ENCODE measurements at regions not wholly inside any gene's neighbourhood (a gene's known extent, or its start where the extent isn't known, plus 50 kb on each side); places are given as distances from the start of the nearest gene placed in this dataset.

DNA sequence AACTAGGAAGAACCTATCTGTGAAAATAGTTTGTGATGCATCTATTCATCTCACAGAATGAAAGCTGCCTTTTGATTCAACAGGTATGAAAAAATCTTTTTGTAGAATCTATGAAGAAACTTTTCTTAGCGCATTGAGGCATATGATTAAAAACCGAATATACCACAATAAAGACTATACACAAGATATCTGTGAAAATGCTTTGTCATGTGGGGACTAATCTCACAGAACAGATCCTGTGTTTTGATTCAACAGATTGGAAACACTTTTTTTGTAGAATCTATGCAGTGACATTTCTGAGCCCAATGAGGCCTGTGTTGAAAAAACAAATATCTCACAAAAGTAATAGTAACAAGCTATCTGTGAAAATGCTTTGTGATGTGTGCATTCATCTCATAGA lies 2247.5 kb downstream of the TP53TG3F start:
- FAIRE-seq = no peak
- no peak for DNase-seq (ENCODE audit: low spot score in 2 of 2)

- no peak for FAIRE-seq
Observed at GRCh38 chr16:35711435-35711834, 2252.0 kb downstream of the TP53TG3F start.

GRCh38 chr16:35711958-35712357 lies 2252.5 kb downstream of the TP53TG3F start:
- no peak for DNase-seq (ENCODE audit: low spot score in 2 of 2)
- no peak for FAIRE-seq

More at GRCh38 chr16:35711435-35711834, 2252.0 kb downstream of the TP53TG3F start:
- DNase-seq (ENCODE audit: low spot score in 2 of 2) = no peak

DNA sequence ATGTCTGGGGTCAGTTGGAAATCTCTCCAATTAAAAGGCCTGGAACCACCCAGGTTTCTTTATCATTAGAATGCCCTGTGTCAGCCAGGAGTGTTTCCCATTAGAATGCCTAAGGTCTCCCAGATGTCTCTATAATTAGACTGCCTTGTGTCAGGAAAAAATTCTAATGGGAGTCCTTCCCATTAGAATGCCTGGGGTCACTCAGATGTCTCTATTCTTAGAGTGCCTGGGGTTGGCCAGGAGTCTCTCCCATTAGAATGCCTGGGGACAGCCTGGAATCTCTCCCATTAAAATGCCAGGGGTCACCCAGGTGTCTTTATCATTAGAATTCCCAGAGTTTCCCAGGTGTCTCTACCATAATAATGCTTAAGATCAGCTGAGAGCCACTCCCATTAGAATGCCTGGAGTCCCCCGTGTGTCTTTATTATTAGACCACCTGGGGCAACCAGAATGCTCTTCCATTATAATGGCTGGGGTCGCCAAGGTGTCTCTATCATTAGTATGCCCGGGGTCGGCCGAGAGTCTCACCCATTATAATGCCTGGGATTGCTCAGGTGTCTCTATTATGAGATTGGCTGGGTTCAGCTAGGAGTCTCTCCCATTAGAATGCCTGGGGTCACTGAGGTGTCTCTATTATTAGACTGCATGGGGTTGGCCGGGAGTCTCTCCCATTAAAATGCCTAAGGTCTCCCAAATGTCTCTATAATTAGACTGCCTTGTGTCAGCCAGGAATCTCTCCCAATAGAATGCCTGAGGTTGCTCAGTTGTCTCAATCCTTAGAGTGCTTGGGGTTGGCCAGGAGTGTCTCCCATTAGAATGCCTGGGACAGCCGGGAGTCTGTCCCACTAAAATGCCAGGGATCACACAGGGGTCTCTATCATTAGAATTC lies 2254.6 kb downstream of the TP53TG3F start:
- no peak for FAIRE-seq

DNA sequence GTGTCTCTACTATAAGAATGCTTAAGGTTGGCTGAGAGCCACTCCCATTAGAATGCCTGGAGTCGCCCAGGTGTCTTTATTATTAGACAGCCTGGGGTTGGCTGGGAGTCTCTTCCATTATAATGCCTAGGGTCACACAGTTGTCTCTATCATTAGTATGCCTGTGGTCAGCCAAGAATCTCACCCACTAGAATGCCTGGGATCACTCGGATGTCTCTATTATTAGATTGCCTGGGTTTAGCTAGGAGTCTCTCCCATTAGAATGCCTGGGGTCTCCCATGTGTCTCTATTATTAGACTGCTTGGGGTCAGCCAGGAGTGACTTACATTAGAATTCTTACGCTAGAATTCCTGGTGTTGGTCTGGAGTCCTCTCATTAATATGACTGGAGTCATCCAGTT lies 2255.3 kb downstream of the TP53TG3F start:
- DNase-seq (ENCODE audit: low spot score in 2 of 2) (no peak), FAIRE-seq (no peak)

More for the DNA sequence above, 2254.6 kb downstream of the TP53TG3F start:
- DNase-seq (ENCODE audit: low spot score in 2 of 2) = no peak

DNA sequence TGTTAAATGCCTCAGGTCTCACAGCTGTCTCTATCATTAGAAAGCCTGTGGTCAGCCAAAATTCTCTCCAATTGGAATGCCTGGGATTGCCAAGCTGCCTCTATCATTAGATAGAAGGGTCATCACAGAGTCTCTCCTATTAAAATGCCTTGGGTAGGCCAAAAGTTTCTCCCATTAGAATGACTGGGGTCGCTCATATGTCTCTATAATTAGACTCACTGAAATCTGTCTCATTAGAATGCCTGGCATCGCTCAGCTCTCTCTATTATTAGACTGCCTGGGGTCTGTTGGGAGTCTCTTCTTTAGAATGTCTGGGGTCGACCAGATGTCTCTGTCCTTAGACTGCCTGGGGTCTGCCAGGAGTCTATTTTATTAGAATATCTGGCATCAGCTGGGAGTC lies 2265.1 kb downstream of the TP53TG3F start:
- DNase-seq (ENCODE audit: low spot score in 2 of 2) = no peak
- FAIRE-seq = no peak

DNA sequence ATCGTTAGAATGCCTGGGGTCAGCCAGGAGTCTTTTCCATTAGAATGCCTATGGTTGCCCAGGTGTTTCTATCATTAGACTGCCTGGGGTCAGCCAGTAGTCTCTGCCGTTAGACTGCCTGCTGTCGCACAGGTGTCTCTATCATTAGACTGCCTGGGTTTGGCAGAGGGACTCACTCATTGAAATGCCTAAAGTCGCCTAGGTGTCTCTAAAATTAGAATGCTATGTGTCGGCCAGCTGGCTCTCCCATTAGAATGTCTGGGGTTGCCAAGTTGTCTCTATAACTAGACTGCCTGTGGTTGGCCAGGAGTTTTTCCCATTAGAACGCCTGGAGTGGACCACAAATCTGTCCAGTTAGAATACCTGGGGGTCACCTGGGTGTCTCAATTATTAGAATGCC lies 2266.5 kb downstream of the TP53TG3F start:
- FAIRE-seq = no peak
- DNase-seq (ENCODE audit: low spot score in 2 of 2) = no peak

DNA sequence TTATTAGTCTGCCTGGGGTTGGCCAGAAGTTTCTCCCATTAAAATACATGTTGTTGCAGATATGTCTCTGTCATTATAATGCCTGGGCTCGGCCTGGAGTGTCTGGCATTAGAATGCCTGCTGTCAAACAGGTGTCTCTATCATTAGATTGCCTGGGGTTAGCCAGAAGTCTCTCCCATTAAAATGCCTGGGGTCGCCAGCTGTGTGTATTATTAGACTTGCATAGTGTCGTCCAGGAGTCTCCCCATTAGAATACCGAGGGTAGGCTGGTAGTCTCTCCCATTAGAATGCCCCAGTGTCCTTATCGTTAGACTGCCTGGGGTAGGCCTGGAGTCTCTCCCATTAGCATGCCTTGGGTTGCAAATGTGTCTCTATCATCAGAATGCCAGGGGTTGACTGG lies 2270.8 kb downstream of the TP53TG3F start:
- FAIRE-seq = no peak
- DNase-seq (ENCODE audit: low spot score in 2 of 2) = no peak

GRCh38 chr16:35731341-35732040 lies 2272.1 kb downstream of the TP53TG3F start:
- FAIRE-seq (no peak), DNase-seq (ENCODE audit: low spot score in 2 of 2) (no peak)

GRCh38 chr16:35732046-35732810 lies 2272.8 kb downstream of the TP53TG3F start:
- DNase-seq (ENCODE audit: low spot score in 2 of 2) (no peak), FAIRE-seq (no peak)

DNA sequence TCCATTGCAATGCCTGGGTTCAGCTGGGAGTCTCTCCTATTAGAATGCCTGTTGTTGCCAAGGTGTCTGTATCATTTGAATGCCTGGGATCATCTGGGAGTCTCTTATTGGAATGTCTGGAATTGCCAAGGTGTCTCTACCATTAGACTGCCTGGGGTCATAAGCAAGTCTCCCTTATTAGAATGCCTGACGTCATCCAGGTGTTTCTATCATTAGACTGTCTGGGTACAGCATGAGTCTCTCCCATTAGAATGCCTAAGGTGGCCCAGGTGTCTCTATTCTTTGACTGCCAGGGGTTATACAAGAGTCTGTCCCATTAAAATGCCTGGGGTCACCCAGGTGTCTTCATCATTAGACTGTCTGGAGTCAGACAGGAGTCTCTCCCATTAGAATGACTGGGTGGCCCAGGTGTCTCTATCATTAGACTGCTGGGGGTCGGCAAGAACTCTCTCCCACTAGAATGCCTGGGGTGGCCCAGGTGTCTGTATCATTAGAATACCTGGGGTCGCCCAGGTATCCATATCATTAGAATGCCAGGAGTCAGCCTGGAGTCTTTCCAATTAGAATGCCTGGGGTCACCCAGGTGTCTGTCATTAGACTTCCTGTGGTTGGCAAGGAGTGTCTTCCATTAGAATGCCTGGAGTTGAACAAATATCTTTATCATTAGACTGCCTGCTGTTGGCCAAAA lies 2274.0 kb downstream of the TP53TG3F start:
- no peak for DNase-seq (ENCODE audit: low spot score in 2 of 2)
- FAIRE-seq = no peak

DNA sequence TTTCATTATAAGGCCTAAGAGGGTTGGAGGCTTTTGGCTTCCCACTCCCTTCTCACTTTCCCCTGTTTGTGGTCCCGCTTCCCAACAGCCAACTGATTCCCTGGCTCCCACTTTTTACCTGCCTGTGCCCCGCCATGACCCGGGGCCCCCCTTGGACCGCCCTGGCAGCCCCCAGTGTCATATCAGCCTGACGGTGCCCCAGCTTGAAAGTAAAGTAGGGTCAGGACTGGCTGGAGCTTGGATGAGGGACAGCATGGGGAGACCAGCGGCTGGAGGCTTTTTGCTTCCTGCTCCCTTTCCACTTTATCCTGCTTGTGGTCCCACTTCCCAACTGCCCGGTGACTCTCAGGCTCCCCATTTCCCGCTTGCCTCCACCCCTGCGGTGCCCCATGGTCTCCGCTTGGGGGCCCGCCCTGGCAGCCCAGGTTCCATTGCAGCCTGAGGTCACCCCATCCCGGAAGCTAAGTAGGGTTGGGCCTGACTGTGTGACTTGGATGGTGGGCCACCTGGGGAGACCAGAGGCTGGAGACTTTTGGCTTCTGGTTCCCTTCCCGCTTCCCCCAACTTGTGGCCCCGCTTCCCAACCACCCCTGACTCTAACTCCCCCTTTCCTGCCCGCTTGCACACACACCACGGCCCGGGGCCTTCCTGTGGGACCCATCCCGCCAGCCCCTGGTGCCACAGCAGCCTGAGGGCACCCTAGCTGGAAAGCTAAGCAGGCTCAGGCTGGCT lies 2274.7 kb downstream of the TP53TG3F start:
- FAIRE-seq (no peak), DNase-seq (ENCODE audit: low spot score in 2 of 2) (no peak)

- FAIRE-seq = no peak
- DNase-seq (ENCODE audit: low spot score in 2 of 2) = no peak
Observed at GRCh38 chr16:35734728-35735402, 2275.5 kb downstream of the TP53TG3F start.

GRCh38 chr16:35735403-35736251 lies 2276.2 kb downstream of the TP53TG3F start:
- DNase-seq (ENCODE audit: low spot score in 2 of 2) (no peak), FAIRE-seq (no peak)

DNA sequence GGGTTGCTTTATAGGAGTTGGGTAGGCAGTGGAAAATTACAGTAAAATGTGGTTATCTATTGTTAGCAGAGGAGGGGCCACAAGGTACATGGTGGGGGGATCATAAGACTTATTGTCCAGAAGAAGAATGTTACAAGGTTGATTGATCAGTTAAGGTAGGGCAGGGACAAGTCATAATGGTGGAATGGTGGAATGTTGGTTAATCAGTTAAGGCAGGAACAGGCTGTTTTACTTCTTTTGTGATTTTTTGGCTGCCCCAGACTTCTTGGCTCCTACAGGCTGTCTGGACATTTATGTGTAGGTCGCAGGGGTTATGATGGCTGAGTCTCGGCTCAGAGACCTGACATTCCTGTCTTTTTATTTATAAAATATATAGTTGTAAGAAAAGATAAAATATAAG lies 2277.1 kb downstream of the TP53TG3F start:
- FAIRE-seq (no peak), DNase-seq (ENCODE audit: low spot score in 2 of 2) (no peak)

DNA sequence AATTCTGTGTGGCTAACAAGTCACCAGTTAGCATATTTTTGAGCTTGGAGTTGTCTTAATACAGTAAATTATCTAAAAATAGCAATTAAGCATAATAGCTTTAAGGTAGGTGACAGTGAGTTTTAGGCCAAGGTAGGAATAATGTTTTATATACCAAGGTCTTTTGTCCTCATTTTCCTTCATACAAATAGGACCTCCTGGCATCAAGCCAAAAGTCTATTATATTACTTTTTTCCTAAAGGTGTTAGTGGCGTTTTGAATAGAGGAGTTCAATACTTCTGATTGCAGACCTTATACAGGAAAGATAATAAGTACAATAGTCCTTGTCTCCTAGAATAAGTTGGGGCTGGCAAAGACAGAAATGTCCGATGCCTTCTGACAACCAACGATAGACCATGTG lies 2277.7 kb downstream of the TP53TG3F start:
- FAIRE-seq (no peak), DNase-seq (ENCODE audit: low spot score in 2 of 2) (no peak)

- DNase-seq (ENCODE audit: low spot score in 2 of 2) (no peak), FAIRE-seq (no peak)
Observed at GRCh38 chr16:35741546-35741945, 2282.1 kb downstream of the TP53TG3F start.

GRCh38 chr16:35743101-35743692 lies 2283.8 kb downstream of the TP53TG3F start:
- no peak for FAIRE-seq

More at GRCh38 chr16:35743101-35743692, 2283.8 kb downstream of the TP53TG3F start:
- DNase-seq (ENCODE audit: low spot score in 2 of 2) = no peak
